ENCODE measurements at regions not wholly inside any gene's neighbourhood (a gene's known extent, or its start where the extent isn't known, plus 50 kb on each side); places are given as distances from the start of the nearest gene placed in this dataset.

DNA sequence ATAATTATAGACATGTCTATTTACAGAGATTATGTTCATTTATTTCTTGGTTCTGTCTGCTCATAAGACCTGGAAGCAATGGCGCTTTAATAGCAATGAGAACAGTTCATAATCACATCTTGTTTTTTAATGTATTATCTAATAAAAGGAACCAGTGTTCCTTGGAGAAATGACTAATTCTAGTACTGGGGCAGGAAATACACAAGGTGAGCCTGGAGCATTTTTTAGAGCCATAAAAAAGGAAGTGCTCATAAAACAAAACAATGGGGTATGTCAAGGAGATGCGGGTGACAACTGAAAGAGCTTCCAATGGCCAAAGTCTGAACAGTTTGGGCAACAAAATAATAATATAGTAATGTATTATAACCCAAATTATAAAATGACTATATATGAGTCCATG, 531.9 kb upstream of the CHD1 start:
- H3K18ac ChIP-seq (ENCODE audit: low read length) = no peak overlapping the region
- H3K4me3 ChIP-seq (ENCODE audit: low read length in 2 of 2) = no peak overlapping the region
- H2AFZ ChIP-seq (ENCODE audit: low read length) = no peak overlapping the region
- no peak overlapping the region for H4K8ac ChIP-seq (ENCODE audit: low read depth, low read length)
- H3K23ac ChIP-seq (ENCODE audit: low read depth, low read length, poor library complexity) = no peak overlapping the region
- H3K4me1 ChIP-seq (ENCODE audit: control insufficient read depth in 2 of 2, insufficient read depth in 1 of 2, low read depth in 1 of 2, low read length in 2 of 2) = no peaks in the 10 kb centered on the region
- no peak overlapping the region for H4K91ac ChIP-seq (ENCODE audit: low read depth, low read length, poor library complexity)
- no peak overlapping the region for H3K14ac ChIP-seq (ENCODE audit: low read length)
- H3K4ac ChIP-seq (ENCODE audit: low read length) = no peak overlapping the region
- H2AK5ac ChIP-seq (ENCODE audit: low read depth, low read length) = no peak overlapping the region
- no peak overlapping the region for H3K9ac ChIP-seq (ENCODE audit: low read depth, low read length, poor library complexity)
- H3K4me2 ChIP-seq (ENCODE audit: insufficient read depth, low read length, poor library complexity, severe bottlenecking) = no peak overlapping the region
- H3K27ac ChIP-seq (replicated peaks; ENCODE audit: low read length) = no peak overlapping the region
- no peaks in the 10 kb centered on the region for H3K36me3 ChIP-seq (replicated peaks in 1 of 2; ENCODE audit: control insufficient read depth in 2 of 2, insufficient read depth in 2 of 2, low read length in 2 of 2)
- no peak for DNase-seq (ENCODE audit: low spot score)
- no CpG with 5 or more reads among the region's 2 CpGs for WGBS, 2 donors (ENCODE audit: extremely low coverage in 2 of 2, insufficient read length in 2 of 2, insufficient replicate concordance in 1 of 2)
- H3K79me1 ChIP-seq (ENCODE audit: low read depth, low read length) = no peaks in the 10 kb centered on the region
- no peak overlapping the region for H2BK12ac ChIP-seq (ENCODE audit: low read length)
- H2BK5ac ChIP-seq (ENCODE audit: low read length) = no peak overlapping the region
- no peak overlapping the region for H2BK15ac ChIP-seq (ENCODE audit: low read length)
- peaks cover 0 to 1% of the 10 kb centered on the region in 2 donors for H3K9me3 ChIP-seq (replicated peaks in 1 of 2; ENCODE audit: control insufficient read depth in 2 of 2, insufficient read depth in 1 of 2, low read depth in 1 of 2, low read length in 2 of 2)
- H3K27me3 ChIP-seq (ENCODE audit: control insufficient read depth in 3 of 3, insufficient read depth in 3 of 3, low read depth in 1 of 3, low read length in 3 of 3) = no peaks in the 10 kb centered on the region
- no peak overlapping the region for H2BK120ac ChIP-seq (ENCODE audit: low read depth, low read length)

GRCh38 chr5:99453196-99453595, 524.4 kb upstream of the CHD1 start:
- no peak overlapping the region for H3K18ac ChIP-seq (ENCODE audit: low read length)
- H2AK5ac ChIP-seq (ENCODE audit: low read depth, low read length) = no peak overlapping the region
- no peaks in the 10 kb centered on the region for H3K27me3 ChIP-seq (ENCODE audit: control insufficient read depth in 3 of 3, insufficient read depth in 3 of 3, low read depth in 1 of 3, low read length in 3 of 3)
- H4K91ac ChIP-seq (ENCODE audit: low read depth, low read length, poor library complexity) = no peak overlapping the region
- no peak for DNase-seq (ENCODE audit: low spot score)
- no peak overlapping the region for H4K8ac ChIP-seq (ENCODE audit: low read depth, low read length)
- no CpG with 5 or more reads among the region's 2 CpGs for WGBS, 2 donors (ENCODE audit: extremely low coverage in 2 of 2, insufficient read length in 2 of 2, insufficient replicate concordance in 1 of 2)
- no peak overlapping the region for H3K27ac ChIP-seq (replicated peaks; ENCODE audit: low read length)
- no peak overlapping the region for H2BK12ac ChIP-seq (ENCODE audit: low read length)
- no peak overlapping the region for H2BK5ac ChIP-seq (ENCODE audit: low read length)
- no peaks in the 10 kb centered on the region for H3K9me3 ChIP-seq (replicated peaks in 1 of 2; ENCODE audit: control insufficient read depth in 2 of 2, insufficient read depth in 1 of 2, low read depth in 1 of 2, low read length in 2 of 2)
- no peak overlapping the region for H3K4me3 ChIP-seq (ENCODE audit: low read length in 2 of 2)
- H3K23ac ChIP-seq (ENCODE audit: low read depth, low read length, poor library complexity) = no peak overlapping the region
- H3K36me3 ChIP-seq (replicated peaks in 1 of 2; ENCODE audit: control insufficient read depth in 2 of 2, insufficient read depth in 2 of 2, low read length in 2 of 2) = no peaks in the 10 kb centered on the region
- no peak overlapping the region for H2AFZ ChIP-seq (ENCODE audit: low read length)
- H2BK120ac ChIP-seq (ENCODE audit: low read depth, low read length) = no peak overlapping the region
- H3K14ac ChIP-seq (ENCODE audit: low read length) = no peak overlapping the region
- peaks cover 0 to 2% of the 10 kb centered on the region in 2 donors for H3K4me1 ChIP-seq (ENCODE audit: control insufficient read depth in 2 of 2, insufficient read depth in 1 of 2, low read depth in 1 of 2, low read length in 2 of 2)
- H3K9ac ChIP-seq (ENCODE audit: low read depth, low read length, poor library complexity) = no peak overlapping the region
- H3K79me1 ChIP-seq (ENCODE audit: low read depth, low read length) = no peaks in the 10 kb centered on the region
- H3K4ac ChIP-seq (ENCODE audit: low read length) = no peak overlapping the region
- H2BK15ac ChIP-seq (ENCODE audit: low read length) = no peak overlapping the region
- no peak overlapping the region for H3K4me2 ChIP-seq (ENCODE audit: insufficient read depth, low read length, poor library complexity, severe bottlenecking)

GRCh38 chr5:99449786-99450185, 521.0 kb upstream of the CHD1 start:
- Histone ChIP-seq H2BK120ac (ENCODE audit: low read depth, low read length) (no peak overlapping the region), H2BK5ac (ENCODE audit: low read length) (no peak overlapping the region), H3K23ac (ENCODE audit: low read depth, low read length, poor library complexity) (no peak overlapping the region), H3K9ac (ENCODE audit: low read depth, low read length, poor library complexity) (no peak overlapping the region), H3K14ac (ENCODE audit: low read length) (no peak overlapping the region), H3K4ac (ENCODE audit: low read length) (no peak overlapping the region), H2BK12ac (ENCODE audit: low read length) (no peak overlapping the region), H4K91ac (ENCODE audit: low read depth, low read length, poor library complexity) (no peak overlapping the region), H4K8ac (ENCODE audit: low read depth, low read length) (no peak overlapping the region), H2AFZ (ENCODE audit: low read length) (peak overlapping the region; percentile 61), H3K27ac (replicated peaks; ENCODE audit: low read length) (no peak overlapping the region), H3K36me3 (replicated peaks in 1 of 2; ENCODE audit: control insufficient read depth in 2 of 2, insufficient read depth in 2 of 2, low read length in 2 of 2) (no peaks in the 10 kb centered on the region), H3K4me3 (ENCODE audit: low read length in 2 of 2) (no peak overlapping the region), H3K79me1 (ENCODE audit: low read depth, low read length) (no peaks in the 10 kb centered on the region), H3K18ac (ENCODE audit: low read length) (no peak overlapping the region), H3K4me1 (ENCODE audit: control insufficient read depth in 2 of 2, insufficient read depth in 1 of 2, low read depth in 1 of 2, low read length in 2 of 2) (peaks cover 0 to 2% of the 10 kb centered on the region in 2 donors), H3K27me3 (ENCODE audit: control insufficient read depth in 3 of 3, insufficient read depth in 3 of 3, low read depth in 1 of 3, low read length in 3 of 3) (no peaks in the 10 kb centered on the region), H3K4me2 (ENCODE audit: insufficient read depth, low read length, poor library complexity, severe bottlenecking) (no peak overlapping the region), H3K9me3 (replicated peaks in 1 of 2; ENCODE audit: control insufficient read depth in 2 of 2, insufficient read depth in 1 of 2, low read depth in 1 of 2, low read length in 2 of 2) (no peaks in the 10 kb centered on the region), H2BK15ac (ENCODE audit: low read length) (no peak overlapping the region), H2AK5ac (ENCODE audit: low read depth, low read length) (no peak overlapping the region)
- no peak for DNase-seq (ENCODE audit: low spot score)
- WGBS, 2 donors (ENCODE audit: extremely low coverage in 2 of 2, insufficient read length in 2 of 2, insufficient replicate concordance in 1 of 2) = no CpG with 5 or more reads among the region's 3 CpGs

- Histone ChIP-seq H3K79me1 (ENCODE audit: low read depth, low read length) (no peaks in the 10 kb centered on the region), H2BK5ac (ENCODE audit: low read length) (no peak overlapping the region), H2BK120ac (ENCODE audit: low read depth, low read length) (no peak overlapping the region), H3K23ac (ENCODE audit: low read depth, low read length, poor library complexity) (no peak overlapping the region), H3K4me2 (ENCODE audit: insufficient read depth, low read length, poor library complexity, severe bottlenecking) (no peak overlapping the region), H3K18ac (ENCODE audit: low read length) (no peak overlapping the region), H2BK15ac (ENCODE audit: low read length) (no peak overlapping the region), H2BK12ac (ENCODE audit: low read length) (no peak overlapping the region), H2AK5ac (ENCODE audit: low read depth, low read length) (no peak overlapping the region), H3K9ac (ENCODE audit: low read depth, low read length, poor library complexity) (no peak overlapping the region), H4K91ac (ENCODE audit: low read depth, low read length, poor library complexity) (no peak overlapping the region), H4K8ac (ENCODE audit: low read depth, low read length) (no peak overlapping the region), H3K27ac (replicated peaks; ENCODE audit: low read length) (no peak overlapping the region), H3K4me1 (ENCODE audit: control insufficient read depth in 2 of 2, insufficient read depth in 1 of 2, low read depth in 1 of 2, low read length in 2 of 2) (peaks cover 2% of the 10 kb centered on the region in 2 donors), H3K4ac (ENCODE audit: low read length) (no peak overlapping the region), H3K36me3 (replicated peaks in 1 of 2; ENCODE audit: control insufficient read depth in 2 of 2, insufficient read depth in 2 of 2, low read length in 2 of 2) (no peaks in the 10 kb centered on the region), H3K4me3 (ENCODE audit: low read length in 2 of 2) (no peak overlapping the region), H3K14ac (ENCODE audit: low read length) (no peak overlapping the region), H3K27me3 (ENCODE audit: control insufficient read depth in 3 of 3, insufficient read depth in 3 of 3, low read depth in 1 of 3, low read length in 3 of 3) (no peaks in the 10 kb centered on the region), H3K9me3 (replicated peaks in 1 of 2; ENCODE audit: control insufficient read depth in 2 of 2, insufficient read depth in 1 of 2, low read depth in 1 of 2, low read length in 2 of 2) (no peaks in the 10 kb centered on the region), H2AFZ (ENCODE audit: low read length) (no peak overlapping the region)
- no CpG with 5 or more reads among the region's 1 CpG for WGBS, 2 donors (ENCODE audit: extremely low coverage in 2 of 2, insufficient read length in 2 of 2, insufficient replicate concordance in 1 of 2)
- no peak for DNase-seq (ENCODE audit: low spot score)
Observed at GRCh38 chr5:99445805-99446204, 517.0 kb upstream of the CHD1 start.
